ENCODE measurements at regions not wholly inside any gene's neighbourhood (a gene's known extent, or its start where the extent isn't known, plus 50 kb on each side); places are given as distances from the start of the nearest gene placed in this dataset.

DNA sequence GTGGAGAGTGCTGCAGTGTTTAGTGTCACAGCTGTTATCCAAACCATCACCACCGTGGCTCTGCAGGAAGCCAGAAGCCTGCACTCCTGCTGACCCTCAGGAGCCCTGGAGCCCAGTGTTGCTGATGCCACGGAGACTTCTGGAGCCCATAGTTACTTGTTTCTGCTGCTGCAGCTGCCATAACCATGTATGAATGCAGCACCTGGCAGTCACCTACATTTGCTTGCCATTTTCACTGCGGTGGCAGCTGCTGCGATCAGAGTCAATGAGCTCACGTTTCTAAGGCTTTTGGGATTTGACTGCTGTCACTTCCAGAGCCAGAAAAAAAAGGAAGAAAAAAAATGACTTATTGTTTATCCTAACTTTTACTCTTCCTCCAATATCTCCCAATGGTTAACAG lies 299.2 kb upstream of the THRB start:
- TF ChIP-seq, protein P1, sequence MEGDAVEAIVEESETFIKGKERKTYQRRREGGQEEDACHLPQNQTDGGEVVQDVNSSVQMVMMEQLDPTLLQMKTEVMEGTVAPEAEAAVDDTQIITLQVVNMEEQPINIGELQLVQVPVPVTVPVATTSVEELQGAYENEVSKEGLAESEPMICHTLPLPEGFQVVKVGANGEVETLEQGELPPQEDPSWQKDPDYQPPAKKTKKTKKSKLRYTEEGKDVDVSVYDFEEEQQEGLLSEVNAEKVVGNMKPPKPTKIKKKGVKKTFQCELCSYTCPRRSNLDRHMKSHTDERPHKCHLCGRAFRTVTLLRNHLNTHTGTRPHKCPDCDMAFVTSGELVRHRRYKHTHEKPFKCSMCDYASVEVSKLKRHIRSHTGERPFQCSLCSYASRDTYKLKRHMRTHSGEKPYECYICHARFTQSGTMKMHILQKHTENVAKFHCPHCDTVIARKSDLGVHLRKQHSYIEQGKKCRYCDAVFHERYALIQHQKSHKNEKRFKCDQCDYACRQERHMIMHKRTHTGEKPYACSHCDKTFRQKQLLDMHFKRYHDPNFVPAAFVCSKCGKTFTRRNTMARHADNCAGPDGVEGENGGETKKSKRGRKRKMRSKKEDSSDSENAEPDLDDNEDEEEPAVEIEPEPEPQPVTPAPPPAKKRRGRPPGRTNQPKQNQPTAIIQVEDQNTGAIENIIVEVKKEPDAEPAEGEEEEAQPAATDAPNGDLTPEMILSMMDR (IDR thresholded peaks at IDR 0.05; ENCODE audit: low read depth, low read length), result no peak
- TF ChIP-seq, protein P2, sequence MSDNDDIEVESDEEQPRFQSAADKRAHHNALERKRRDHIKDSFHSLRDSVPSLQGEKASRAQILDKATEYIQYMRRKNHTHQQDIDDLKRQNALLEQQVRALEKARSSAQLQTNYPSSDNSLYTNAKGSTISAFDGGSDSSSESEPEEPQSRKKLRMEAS (IDR thresholded peaks at IDR 0.05; ENCODE audit: low read depth, low read length), result no peak
- TF ChIP-seq POLR2A (IDR thresholded peaks at IDR 0.05; ENCODE audit: extremely low read depth, insufficient read length), result no peak

All from NB4 (cell line).